ENCODE measurements at regions not wholly inside any gene's neighbourhood (a gene's known extent, or its start where the extent isn't known, plus 50 kb on each side); places are given as distances from the start of the nearest gene placed in this dataset.

DNA sequence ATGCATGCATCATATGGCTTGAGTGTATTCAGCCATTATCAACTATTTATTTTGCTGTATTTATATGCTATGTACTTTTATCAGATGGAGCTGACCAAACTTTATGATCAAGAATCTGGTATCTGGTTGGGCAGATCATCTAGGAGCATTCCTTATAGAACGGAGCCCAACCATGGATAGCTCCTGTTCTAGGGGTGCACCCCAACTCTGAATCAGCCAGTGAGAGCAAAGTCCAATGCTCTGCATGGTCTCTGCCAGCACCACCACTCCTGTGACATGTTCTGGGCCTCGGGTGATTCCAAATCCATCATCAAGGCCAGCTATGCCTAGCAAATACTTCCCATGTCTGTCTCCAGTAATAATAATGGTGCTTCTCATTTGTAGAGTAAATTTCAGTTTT, 517.5 kb downstream of the AGTPBP1 start:
- DNase-seq = no peak
- ChIA-PET CTCF (no interaction called here), POLR2A (no interaction called here)
- no peak for ATAC-seq
- Mint-ChIP-seq H3K9me3 (no peaks in the 10 kb centered on the region), H3K4me3 (no peak overlapping the region), H3K27ac (no peak overlapping the region), H3K4me1 (ENCODE audit: low read depth) (no peaks in the 10 kb centered on the region), H3K36me3 (ENCODE audit: low read depth) (no peaks in the 10 kb centered on the region), H3K27me3 (peaks cover 3% of the 10 kb centered on the region)
- intact Hi-C loops (cut with micrococcal nuclease) = no loop called here
- TF ChIP-seq, protein P1, sequence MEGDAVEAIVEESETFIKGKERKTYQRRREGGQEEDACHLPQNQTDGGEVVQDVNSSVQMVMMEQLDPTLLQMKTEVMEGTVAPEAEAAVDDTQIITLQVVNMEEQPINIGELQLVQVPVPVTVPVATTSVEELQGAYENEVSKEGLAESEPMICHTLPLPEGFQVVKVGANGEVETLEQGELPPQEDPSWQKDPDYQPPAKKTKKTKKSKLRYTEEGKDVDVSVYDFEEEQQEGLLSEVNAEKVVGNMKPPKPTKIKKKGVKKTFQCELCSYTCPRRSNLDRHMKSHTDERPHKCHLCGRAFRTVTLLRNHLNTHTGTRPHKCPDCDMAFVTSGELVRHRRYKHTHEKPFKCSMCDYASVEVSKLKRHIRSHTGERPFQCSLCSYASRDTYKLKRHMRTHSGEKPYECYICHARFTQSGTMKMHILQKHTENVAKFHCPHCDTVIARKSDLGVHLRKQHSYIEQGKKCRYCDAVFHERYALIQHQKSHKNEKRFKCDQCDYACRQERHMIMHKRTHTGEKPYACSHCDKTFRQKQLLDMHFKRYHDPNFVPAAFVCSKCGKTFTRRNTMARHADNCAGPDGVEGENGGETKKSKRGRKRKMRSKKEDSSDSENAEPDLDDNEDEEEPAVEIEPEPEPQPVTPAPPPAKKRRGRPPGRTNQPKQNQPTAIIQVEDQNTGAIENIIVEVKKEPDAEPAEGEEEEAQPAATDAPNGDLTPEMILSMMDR (IDR thresholded peaks at IDR 0.05) = no peak

DNA sequence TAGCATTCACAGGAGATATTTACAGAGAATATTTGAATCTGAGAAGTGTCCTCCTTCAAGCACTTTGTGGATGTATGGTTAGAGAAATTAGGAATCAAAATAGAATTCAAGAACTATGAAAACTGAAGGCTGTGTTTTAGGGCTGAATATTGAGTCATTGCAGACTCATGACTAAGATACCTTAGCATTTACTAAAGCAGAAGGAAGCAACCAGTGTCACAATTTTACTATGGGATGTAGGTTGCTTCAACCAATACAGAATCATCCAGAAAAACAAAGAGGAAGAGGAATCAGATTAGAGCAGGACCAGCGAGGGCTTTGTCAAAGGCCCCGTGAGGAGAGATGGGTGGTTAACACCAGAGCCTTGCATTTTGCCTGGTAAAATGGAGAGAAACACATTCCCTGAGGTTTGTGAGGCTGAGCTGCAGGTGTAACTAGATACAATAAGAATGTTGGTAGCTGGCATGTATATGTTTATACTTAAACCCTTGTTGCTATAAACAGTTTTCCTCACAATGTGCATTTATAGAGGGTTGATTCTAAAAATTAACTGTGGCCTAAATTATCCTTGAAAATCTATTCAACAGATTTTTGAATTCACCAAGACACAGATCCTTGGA, 518.1 kb downstream of the AGTPBP1 start:
- intact Hi-C loops (cut with micrococcal nuclease) = no loop called here
- Mint-ChIP-seq H3K36me3 (ENCODE audit: low read depth) (no peaks in the 10 kb centered on the region), H3K27me3 (peaks cover 3% of the 10 kb centered on the region), H3K4me3 (no peak overlapping the region), H3K9me3 (no peaks in the 10 kb centered on the region), H3K27ac (no peak overlapping the region), H3K4me1 (ENCODE audit: low read depth) (no peaks in the 10 kb centered on the region)
- POLR2A ChIA-PET = no interaction called here
- CTCF ChIA-PET = no interaction called here
- ATAC-seq (no peak), DNase-seq (no peak)
- TF ChIP-seq, protein P1 (IDR thresholded peaks at IDR 0.05) = no peak

DNA sequence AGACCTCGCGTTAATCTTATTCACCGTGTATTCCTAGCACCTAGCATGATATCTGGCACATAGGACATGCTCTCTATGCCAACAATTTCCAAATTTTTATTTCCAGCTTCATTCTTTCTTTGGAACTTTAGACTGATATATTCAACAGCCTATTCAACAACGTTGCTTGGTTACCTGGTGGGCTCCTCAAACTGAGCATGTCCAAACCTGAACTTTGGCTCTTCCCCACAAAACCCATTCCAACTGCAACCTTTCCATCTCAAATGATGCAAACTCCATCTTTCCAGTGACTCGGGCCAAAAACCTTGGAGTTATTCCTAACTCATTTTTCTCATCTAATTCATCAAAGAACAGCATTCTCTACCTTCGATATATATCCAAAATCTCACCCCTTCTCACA, 525.2 kb downstream of the AGTPBP1 start:
- ChIA-PET CTCF (no interaction called here), POLR2A (no interaction called here)
- DNase-seq (no peak), ATAC-seq (no peak)
- Mint-ChIP-seq H3K4me3 (no peak overlapping the region), H3K27me3 (peaks cover 26% of the 10 kb centered on the region), H3K36me3 (ENCODE audit: low read depth) (no peaks in the 10 kb centered on the region), H3K27ac (no peak overlapping the region), H3K9me3 (no peaks in the 10 kb centered on the region), H3K4me1 (ENCODE audit: low read depth) (peaks cover 9% of the 10 kb centered on the region)
- TF ChIP-seq, protein P1 (IDR thresholded peaks at IDR 0.05) = no peak
- intact Hi-C loops (cut with micrococcal nuclease) = no loop called here

DNA sequence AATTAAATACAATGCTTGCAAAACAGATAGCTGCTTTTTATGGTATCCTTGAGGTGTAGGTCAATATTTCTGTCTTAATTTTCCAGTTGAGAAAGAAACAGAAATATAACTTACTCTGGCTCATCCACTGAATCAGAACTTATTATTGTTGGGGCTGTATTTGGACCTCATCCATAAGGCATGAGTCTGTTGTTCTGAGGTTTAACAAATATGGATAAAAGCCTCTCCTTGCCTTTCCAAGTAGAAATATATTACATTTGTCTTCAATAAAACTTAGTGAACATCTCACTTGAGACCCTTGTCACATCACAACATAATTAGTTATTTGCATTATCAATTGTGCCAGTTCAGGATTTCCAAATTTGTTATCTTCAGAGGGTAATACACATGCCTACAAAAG, 525.8 kb downstream of the AGTPBP1 start:
- peaks cover 9% of the 10 kb centered on the region for H3K4me1 Mint-ChIP-seq (ENCODE audit: low read depth)
- H3K4me3 Mint-ChIP-seq = no peak overlapping the region
- DNase-seq = no peak
- POLR2A ChIA-PET = no interaction called here
- intact Hi-C loops (cut with micrococcal nuclease) = no loop called here
- ATAC-seq = no peak
- no peaks in the 10 kb centered on the region for H3K36me3 Mint-ChIP-seq (ENCODE audit: low read depth)
- CTCF ChIA-PET = no interaction called here
- peaks cover 26% of the 10 kb centered on the region for H3K27me3 Mint-ChIP-seq
- H3K9me3 Mint-ChIP-seq = no peaks in the 10 kb centered on the region
- no peak overlapping the region for H3K27ac Mint-ChIP-seq
- TF ChIP-seq, protein P1 (IDR thresholded peaks at IDR 0.05) = no peak

DNA sequence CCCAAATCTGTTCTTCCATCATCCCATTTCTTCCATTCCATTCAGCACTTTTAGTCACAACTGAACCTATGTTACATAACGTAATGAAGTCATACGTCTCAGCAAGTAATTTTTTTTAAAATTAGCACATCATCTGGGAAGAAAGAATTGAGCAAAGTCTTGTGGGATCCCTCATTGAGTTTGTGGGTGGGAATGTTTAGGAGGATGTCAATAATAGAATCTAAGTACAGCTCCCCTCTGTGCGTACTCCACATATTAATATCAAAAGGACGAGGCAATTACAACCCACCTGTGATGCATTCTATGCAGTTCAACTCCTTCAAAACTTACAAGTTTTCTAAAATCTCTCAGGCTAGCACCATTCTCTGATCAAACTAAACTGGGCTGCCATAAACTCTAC, 526.3 kb downstream of the AGTPBP1 start:
- ChIA-PET POLR2A (no interaction called here), CTCF (no interaction called here)
- no peak for ATAC-seq
- Mint-ChIP-seq H3K27me3 (peaks cover 26% of the 10 kb centered on the region), H3K36me3 (ENCODE audit: low read depth) (no peaks in the 10 kb centered on the region), H3K4me3 (no peak overlapping the region), H3K4me1 (ENCODE audit: low read depth) (peaks cover 9% of the 10 kb centered on the region), H3K27ac (no peak overlapping the region), H3K9me3 (no peaks in the 10 kb centered on the region)
- intact Hi-C loops (cut with micrococcal nuclease) = no loop called here
- TF ChIP-seq, protein P1 (IDR thresholded peaks at IDR 0.05) = no peak
- DNase-seq = no peak
